Brain pericyte (primary cell): ENCODE measurements at regions not wholly inside any gene's neighbourhood (a gene's known extent, or its start where the extent isn't known, plus 50 kb on each side); places are given as distances from the start of the nearest gene placed in this dataset.

Experiments used
- DNase-seq: peaks from one replicate; pipeline ENCODE4 v3.0.0-alpha.2; 2012; ENCODE audit warnings: low read depth, low spot score

- no peak for DNase-seq
These were observed 2340.7 kb downstream of the PCDH7 start for GRCh38 chr4:33060674-33061542.

- no peak for DNase-seq
These were observed 2341.6 kb downstream of the PCDH7 start for GRCh38 chr4:33061727-33062126.

- no peak for DNase-seq
These were observed 2342.1 kb downstream of the PCDH7 start for GRCh38 chr4:33062155-33062806.

- no peak for DNase-seq
These were observed 2343.1 kb downstream of the PCDH7 start for GRCh38 chr4:33063241-33063640.

GRCh38 chr4:33064238-33064637 lies 2344.1 kb downstream of the PCDH7 start:
- DNase-seq = no peak

- no peak for DNase-seq
These were observed 2345.6 kb downstream of the PCDH7 start for GRCh38 chr4:33065749-33066148.

GRCh38 chr4:33067221-33067620 lies 2347.1 kb downstream of the PCDH7 start:
- DNase-seq = no peak

- DNase-seq = no peak
These were observed 2348.4 kb downstream of the PCDH7 start for GRCh38 chr4:33068539-33068938.

- no peak for DNase-seq
These were observed 2351.4 kb downstream of the PCDH7 start for GRCh38 chr4:33071535-33071934.

GRCh38 chr4:33072298-33073089 lies 2352.3 kb downstream of the PCDH7 start:
- DNase-seq = no peak

GRCh38 chr4:33073811-33074210 lies 2353.6 kb downstream of the PCDH7 start:
- DNase-seq = no peak

GRCh38 chr4:33078145-33078544 lies 2358.0 kb downstream of the PCDH7 start:
- DNase-seq = no peak

GRCh38 chr4:33080275-33080674 lies 2360.1 kb downstream of the PCDH7 start:
- no peak for DNase-seq

- no peak for DNase-seq
These were observed 2365.5 kb downstream of the PCDH7 start for GRCh38 chr4:33085709-33086108.

GRCh38 chr4:33086331-33086925 lies 2366.3 kb downstream of the PCDH7 start:
- no peak for DNase-seq

GRCh38 chr4:33088713-33089112 lies 2368.5 kb downstream of the PCDH7 start:
- DNase-seq = no peak

GRCh38 chr4:33090910-33091309 lies 2370.7 kb downstream of the PCDH7 start:
- DNase-seq = no peak

GRCh38 chr4:33091961-33092360 lies 2371.8 kb downstream of the PCDH7 start:
- DNase-seq = no peak

- DNase-seq = no peak
These were observed 2384.1 kb downstream of the PCDH7 start for GRCh38 chr4:33104273-33104672.

GRCh38 chr4:33107814-33108213 lies 2387.6 kb downstream of the PCDH7 start:
- DNase-seq = no peak

- no peak for DNase-seq
These were observed 2390.9 kb downstream of the PCDH7 start for GRCh38 chr4:33111117-33111516.

GRCh38 chr4:33116871-33117270 lies 2396.7 kb downstream of the PCDH7 start:
- no peak for DNase-seq
